ENCODE measurements at regions not wholly inside any gene's neighbourhood (a gene's known extent, or its start where the extent isn't known, plus 50 kb on each side); places are given as distances from the start of the nearest gene placed in this dataset.
"Not testable (repeated sequence)": the region's sequence is repeated elsewhere in the genome, so short reads cannot be mapped to it uniquely, and the experiment has no call there.

GRCh38 chr1:99504287-99504686 is 141.6 kb upstream of the PALMD start:
- DNase-seq = no peak

GRCh38 chr1:99506631-99507030 is 139.3 kb upstream of the PALMD start:
- DNase-seq = no peak

- not testable (repeated sequence) for DNase-seq
Observed at GRCh38 chr1:99507446-99507845, 138.5 kb upstream of the PALMD start.

GRCh38 chr1:99507906-99508732 is 137.8 kb upstream of the PALMD start:
- DNase-seq = no peak

- not testable (repeated sequence) for DNase-seq
Observed at GRCh38 chr1:99508733-99509445, 137.0 kb upstream of the PALMD start.

GRCh38 chr1:99514823-99515552 is 130.9 kb upstream of the PALMD start:
- DNase-seq = not testable (repeated sequence)

GRCh38 chr1:99516141-99516540 is 129.8 kb upstream of the PALMD start:
- no peak for DNase-seq

- DNase-seq = no peak
Observed at GRCh38 chr1:99520121-99520520, 125.8 kb upstream of the PALMD start.

- DNase-seq = no peak
Observed at GRCh38 chr1:99525331-99525730, 120.6 kb upstream of the PALMD start.

GRCh38 chr1:99527078-99527477 is 118.8 kb upstream of the PALMD start:
- no peak for DNase-seq

GRCh38 chr1:99527545-99527944 is 118.4 kb upstream of the PALMD start:
- no peak for DNase-seq

- DNase-seq = no peak
Observed at GRCh38 chr1:99529002-99529401, 116.9 kb upstream of the PALMD start.

GRCh38 chr1:99531578-99532275 is 114.2 kb upstream of the PALMD start:
- DNase-seq = no peak

- no peak for DNase-seq
Observed at GRCh38 chr1:99532276-99532580, 113.7 kb upstream of the PALMD start.

- no peak for DNase-seq
Observed at GRCh38 chr1:99533909-99534637, 111.8 kb upstream of the PALMD start.

- no peak for DNase-seq
Observed at GRCh38 chr1:99534638-99534930, 111.3 kb upstream of the PALMD start.

- DNase-seq = no peak
Observed at GRCh38 chr1:99535470-99536164, 110.3 kb upstream of the PALMD start.

- DNase-seq = no peak
Observed at GRCh38 chr1:99537886-99538617, 107.9 kb upstream of the PALMD start.

- no peak for DNase-seq
Observed at GRCh38 chr1:99538618-99538956, 107.3 kb upstream of the PALMD start.

- no peak for DNase-seq
Observed at GRCh38 chr1:99539131-99539530, 106.8 kb upstream of the PALMD start.

GRCh38 chr1:99540744-99541143 is 105.2 kb upstream of the PALMD start:
- no peak for DNase-seq

- DNase-seq = no peak
Observed at GRCh38 chr1:99544328-99544727, 101.6 kb upstream of the PALMD start.
